RPMI7951 (cell line): ENCODE measurements at regions not wholly inside any gene's neighbourhood (a gene's known extent, or its start where the extent isn't known, plus 50 kb on each side); places are given as distances from the start of the nearest gene placed in this dataset.

Experiments
- DNase-seq: peaks from one replicate; pipeline ENCODE4 v3.0.0-alpha.2; 2012; ENCODE audit warnings: low read depth

DNA sequence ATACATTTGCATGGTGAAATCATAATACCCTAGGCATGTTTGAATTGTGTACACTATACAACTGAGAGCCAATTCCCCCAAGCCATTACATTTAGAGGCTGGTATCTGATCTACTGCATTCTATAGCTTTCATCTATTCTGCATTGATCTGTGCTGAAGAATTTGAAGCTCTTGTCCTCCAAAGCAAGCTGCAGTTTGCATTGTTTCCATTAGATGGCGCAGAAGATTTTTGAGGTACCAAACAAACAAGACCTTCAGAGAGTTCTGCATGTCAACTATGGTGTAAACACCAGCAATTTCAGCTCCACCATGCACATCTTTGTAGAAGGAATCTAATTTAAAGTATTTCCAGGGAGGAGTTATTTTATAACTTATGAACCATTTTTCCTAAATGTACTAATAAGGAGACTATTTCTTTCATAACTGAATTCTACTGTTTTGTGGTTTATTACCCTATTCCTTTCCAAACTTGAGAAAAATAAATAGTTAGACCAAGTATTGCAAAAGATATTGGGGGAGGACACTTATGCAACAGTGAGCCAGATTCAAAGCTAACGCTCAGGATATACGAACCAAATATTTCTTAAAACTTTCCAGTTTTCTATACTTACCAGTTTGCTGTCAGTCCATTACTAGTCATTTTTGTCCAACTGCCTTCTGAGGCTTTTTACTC, 761.8 kb upstream of the ACVR2A start:
- peak; percentile 60 for DNase-seq

DNA sequence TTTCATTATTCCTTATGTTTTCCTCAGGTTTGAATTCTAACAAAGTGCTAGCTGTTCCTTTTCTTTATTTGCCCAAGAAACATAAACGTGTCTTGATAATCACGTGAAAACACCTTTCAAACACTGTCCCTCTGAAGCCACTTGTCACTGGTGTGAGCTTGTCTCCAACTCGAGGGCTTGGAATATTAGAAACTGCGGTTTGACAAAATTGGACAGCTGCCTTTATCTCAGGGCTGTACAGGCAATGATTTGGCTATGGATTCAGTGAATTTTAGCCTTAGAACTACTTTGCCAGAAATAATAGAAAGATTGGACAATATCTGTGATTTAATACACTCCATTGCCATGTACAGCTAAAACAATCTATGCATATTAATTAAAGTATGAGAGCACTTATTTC, 763.0 kb upstream of the ACVR2A start:
- no peak for DNase-seq

DNA sequence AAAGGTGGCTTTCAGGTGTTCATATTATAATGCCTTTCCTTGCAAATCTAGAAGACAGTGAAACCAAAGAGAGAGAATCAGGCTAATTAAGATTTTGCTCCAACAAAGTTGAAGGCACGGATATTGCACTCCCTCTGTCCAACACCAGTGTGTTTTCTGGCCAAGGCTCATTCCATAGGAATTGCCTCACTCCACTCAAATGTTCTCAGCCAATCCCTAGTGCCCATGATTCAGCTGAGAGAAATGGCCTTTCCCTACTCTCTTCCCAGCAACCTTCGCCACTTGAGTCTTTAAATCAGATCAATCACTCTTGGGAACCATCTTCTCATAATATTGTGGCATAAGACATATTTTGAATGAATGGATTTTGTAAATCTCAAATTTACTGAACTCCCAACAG, 768.2 kb upstream of the ACVR2A start:
- peak; percentile 17 for DNase-seq

DNA sequence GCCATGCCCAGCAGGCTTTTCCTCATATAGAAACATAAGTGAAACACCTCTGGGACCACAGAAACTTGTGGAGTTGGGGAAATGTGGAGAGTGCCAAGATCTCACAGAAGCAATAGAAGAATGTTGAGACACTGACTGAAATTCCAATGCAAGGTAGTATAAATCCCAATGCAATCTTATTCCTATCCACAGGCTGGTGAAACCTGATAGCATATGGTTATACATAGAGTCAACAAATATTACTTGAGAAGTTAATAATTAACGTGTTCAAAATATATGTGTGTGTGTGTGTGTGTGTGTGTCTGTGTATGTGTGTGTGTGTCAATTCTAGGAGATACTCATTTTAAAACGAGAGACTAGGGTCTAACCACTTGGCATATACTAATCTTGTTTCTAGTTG, 776.8 kb upstream of the ACVR2A start:
- DNase-seq, result no peak

DNA sequence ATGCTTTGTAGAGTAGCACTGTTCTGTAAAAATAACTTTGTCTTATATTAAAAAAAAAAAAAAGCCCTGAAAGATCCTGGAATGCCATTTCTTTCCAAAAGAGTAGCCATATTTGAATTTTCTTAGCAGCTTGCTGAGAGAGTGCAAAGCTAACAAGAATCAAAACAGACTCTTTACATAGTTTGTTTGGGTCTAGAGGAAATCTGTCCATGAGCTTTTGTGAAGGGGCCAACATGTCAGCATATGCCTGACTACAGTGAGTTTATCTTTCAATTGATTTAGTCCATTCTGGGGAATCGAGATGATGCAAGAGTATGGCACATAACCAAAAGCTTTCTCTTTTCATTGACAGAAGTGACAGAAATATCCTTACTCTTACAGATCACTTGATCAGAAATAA, 777.7 kb upstream of the ACVR2A start:
- no peak for DNase-seq

DNA sequence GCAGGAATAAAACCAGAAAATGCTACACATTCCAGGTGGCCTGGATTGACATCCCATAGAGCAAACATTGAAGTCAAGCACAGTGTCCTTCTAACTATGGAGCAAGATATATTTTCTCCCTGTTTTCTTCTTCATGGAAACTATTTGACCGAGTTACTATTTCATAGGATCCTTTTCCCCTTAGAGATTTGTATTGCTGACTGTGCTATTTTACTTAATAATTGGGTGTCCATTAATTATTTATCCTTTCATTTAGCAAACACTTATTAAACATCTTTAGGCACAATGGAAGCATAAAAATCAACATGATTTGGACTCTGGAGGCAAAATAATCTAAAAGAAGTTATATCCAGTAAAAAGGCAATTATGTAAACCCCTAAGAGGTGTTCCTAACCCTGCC, 782.8 kb upstream of the ACVR2A start:
- DNase-seq, result no peak

DNA sequence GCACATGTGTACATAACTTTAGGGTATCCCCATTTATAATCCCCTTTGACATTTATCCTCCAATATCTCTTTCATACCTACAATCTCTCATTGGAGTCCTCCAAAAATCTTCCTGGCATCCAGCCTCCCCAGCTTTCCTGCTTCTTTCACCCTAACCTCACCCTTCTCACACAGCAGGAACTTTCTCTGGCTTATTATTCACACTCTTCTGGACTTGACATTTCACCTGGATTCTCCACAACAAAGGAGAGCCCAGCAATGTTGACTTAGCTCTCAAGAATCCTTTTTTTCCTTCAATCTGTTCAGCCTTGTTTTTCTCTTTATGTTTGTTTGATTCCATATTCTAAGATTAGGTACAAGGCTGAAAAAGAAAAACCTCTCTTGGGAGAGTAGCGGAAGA, 783.6 kb upstream of the ACVR2A start:
- DNase-seq, result no peak

DNA sequence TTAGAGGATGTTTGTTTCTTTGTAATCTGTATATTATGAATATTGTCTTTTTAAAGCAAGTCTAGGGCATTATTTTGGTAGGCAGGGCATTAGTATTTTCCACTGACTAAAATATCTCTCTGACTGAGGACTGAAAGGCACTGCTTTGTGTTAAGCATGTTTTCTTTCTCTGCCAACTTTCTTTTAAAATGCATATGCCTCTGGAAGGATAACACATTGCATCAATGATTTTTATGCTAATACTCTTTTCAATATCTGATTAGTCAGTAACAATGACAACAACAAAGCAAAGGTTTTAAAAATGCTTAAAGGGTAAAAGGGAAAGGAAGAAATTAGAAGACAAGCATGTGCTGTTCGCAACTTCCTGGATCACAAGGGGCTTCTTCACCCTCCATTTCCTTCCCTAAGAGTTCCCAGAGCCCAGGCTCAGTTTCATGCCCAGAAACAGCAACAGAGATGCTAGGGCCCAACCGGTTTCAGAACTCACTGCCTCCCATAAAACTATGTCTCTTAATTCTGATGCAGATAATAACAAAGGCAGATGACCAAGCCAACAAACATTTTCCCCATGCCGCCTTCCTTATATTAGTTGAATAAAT, 786.8 kb upstream of the ACVR2A start:
- no peak for DNase-seq

DNA sequence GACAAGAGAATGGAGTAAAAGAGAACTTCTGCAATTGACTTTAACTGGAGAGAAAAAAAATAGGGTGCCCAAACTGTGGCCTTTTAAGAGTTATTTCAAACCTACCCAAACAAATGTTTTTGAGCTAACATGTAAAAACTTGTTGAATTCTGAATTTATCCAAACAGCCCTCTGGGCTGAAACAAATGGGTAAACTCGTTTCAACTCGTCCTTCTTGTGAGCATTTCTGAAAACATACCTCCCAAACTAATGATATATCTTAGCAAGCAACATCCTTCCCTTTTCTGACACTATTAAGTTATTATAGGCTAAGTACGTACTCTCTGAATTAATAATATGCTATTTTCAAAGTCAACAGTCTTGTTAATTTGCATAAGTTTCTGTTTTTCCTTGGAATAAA, 793.0 kb upstream of the ACVR2A start:
- DNase-seq, result no peak

DNA sequence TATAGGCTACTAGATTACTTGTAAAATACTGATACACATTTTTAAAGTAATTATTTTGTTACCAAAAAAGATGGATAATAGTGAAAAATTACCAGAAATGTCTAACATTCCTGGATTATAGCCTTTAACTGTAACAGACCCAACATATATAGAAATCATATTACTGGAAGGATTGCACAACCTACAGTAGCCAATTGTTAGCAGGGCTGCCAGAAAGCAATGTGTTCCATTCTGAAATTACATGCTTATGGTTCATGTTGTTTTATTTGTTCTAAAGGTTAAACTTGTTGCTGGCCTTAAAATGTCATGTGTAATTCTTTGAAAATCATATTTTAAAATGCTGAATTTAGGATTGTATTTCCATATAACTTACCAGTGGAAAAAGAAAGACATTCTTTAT, 793.6 kb upstream of the ACVR2A start:
- no peak for DNase-seq

DNA sequence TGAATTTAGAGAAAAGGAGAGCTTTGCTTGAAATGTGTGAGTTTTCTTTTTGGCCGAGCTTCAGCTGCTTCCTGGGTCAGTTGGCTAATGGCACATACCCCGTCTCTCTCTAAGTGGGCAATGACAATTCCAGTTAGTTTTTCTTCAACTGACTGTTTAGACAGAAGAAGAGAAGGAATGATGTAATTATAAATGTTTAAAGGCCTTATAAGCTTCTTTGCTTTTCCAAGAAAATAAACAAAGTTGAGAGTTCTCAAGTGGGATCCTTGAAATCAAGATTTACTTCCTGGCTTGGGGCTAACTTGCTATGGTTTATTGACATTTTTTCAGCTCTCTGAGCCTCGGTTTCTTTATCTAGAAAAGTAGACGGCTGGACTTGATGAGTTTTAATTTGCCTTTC, 794.9 kb upstream of the ACVR2A start:
- DNase-seq, result no peak

DNA sequence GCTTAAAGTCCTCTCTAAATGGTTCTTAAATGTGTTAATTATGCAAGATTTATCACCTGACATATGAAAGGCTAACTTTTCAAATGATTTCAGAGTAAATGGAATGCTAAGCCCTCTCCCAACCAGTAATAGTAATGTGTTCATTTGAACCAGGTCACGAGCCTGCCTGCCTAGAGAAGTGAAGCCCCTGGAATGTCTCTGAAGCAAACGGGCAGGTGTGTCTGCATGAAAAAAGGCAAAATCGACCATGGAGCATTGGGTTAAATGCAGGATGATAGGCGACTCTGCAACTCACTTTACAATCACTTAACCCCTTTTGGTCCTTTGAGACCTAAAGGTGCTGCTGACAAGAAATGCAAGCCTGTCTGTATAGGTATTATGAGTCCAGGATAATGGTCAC, 798.4 kb upstream of the ACVR2A start:
- no peak for DNase-seq

DNA sequence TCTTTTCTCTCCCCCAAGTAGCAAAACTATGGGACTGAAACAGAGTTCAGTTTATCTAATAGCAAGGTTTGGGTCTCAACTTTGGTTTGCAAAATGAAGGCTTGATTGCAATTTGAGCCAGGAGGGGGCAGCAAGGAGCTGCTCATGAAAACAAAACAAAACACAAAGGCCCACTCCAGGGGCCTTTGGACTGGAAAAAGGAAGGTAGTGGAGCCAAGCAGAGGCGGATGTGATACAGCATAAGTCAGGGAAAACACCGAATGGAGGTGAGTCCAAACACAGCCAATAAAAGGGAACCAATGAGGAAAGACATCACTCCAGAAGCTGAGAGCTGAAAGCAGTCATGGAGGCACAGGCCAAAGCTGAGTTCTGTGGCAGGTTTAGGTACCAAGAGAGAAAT, 799.7 kb upstream of the ACVR2A start:
- DNase-seq, result peak; percentile 30

DNA sequence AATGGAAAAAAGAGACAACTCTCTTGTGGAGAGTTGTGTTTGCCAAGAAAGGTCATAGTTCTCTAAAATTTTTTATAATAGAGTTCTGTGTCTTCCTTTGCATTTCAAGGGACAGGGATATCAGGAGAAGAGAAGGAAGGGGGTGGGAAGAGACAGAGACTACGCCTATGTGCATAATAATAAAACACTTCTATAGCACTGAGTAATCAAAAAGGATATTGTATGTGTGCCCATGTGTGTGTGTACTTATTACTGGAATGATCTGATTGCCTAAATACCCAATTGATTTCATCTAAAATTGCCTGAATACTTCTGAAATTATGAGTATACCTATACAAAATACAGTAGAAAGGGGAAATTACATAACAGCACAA, 803.7 kb upstream of the ACVR2A start:
- DNase-seq, result no peak

DNA sequence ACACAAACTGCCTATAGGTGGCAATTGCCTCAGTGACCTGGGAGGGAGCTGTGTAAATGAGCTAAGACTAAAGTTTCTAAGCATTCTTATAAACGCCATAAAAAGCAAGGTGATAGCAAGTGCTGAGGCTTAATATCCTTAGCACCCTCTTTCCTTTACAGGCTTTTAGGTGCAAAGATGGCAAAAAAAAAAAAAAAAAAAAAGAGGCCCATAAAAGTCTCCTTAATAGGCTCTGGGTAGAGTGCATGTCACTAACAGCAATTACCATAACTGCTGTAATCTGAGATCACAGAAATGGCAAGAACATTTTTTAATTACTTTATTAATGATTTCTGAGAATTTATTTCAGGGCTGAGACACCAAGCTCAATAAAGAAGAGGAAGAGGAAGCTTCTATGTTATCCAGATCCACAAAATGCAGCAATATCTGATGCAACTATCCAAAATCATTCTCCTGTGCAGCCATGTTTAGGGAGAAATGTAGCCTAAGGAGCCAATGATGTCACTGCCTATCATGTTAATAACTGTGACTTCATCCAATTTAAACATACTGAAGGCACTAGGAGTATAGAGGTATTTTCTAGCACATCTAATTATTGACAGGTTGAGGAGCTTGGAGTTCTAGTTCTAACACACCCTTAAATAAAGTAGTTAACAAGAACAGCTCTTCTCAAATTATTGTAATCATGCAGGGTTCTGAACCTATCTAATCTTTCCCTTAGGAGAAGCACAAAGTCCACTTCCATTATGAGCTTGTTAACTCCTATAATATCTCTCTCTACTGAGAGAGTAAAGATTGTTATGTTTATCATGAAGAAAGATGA, 804.3 kb upstream of the ACVR2A start:
- no peak for DNase-seq

DNA sequence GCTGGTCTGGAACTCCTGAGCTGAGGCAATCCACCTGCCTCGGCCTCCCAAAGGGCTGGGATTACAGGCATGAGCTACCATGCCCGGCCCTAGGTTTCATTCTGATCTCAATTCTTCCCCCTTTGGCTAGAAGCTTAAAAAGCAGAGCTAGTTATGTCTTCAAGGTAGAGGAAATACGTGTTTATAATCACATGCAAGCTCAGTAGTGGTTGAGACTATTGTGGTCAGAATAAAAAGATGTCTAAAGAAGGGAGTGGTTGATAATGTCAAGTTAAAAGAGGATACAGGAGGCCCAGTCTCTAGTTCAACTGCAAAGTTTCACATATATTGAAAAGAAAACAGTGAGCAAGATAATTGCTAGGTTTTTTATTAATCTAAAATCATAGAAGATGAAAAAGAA, 807.8 kb upstream of the ACVR2A start:
- no peak for DNase-seq

DNA sequence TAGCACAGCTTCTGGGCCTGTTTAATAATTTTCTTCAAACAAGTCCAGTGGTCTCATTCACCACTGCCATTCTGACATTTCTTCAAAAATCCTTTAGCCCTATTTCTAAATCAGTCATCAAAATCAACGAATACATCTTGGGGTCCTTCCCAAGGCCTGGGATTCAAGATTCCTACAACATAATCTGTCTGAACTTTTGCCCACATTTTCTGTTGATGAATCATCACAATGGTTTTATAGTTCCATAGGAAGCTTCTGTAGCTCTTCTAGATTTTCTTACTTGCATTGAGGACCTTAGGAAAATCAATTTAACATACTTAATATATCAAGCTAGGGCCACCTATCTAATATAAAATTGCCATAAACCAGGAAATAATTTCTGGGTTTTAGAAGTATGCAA, 811.8 kb upstream of the ACVR2A start:
- peak; percentile 17 for DNase-seq

DNA sequence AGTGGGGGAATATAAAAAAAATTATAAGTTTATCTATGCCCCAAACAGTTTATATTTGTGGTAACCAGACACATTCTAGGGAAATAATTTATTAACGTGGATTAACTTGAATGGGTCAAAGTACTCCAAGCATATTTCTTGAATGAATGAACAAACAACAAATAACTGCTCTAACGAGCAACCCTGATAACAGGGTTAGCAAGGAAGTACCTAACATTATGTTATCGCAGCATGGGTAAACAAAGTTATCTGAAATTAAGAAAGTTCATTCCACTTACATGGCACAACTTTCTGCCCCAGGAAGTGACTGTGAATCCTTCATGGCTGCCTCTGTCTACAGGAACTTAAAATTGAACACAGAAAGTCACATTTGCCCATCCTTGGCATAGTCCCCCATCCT, 812.9 kb upstream of the ACVR2A start:
- DNase-seq, result no peak

DNA sequence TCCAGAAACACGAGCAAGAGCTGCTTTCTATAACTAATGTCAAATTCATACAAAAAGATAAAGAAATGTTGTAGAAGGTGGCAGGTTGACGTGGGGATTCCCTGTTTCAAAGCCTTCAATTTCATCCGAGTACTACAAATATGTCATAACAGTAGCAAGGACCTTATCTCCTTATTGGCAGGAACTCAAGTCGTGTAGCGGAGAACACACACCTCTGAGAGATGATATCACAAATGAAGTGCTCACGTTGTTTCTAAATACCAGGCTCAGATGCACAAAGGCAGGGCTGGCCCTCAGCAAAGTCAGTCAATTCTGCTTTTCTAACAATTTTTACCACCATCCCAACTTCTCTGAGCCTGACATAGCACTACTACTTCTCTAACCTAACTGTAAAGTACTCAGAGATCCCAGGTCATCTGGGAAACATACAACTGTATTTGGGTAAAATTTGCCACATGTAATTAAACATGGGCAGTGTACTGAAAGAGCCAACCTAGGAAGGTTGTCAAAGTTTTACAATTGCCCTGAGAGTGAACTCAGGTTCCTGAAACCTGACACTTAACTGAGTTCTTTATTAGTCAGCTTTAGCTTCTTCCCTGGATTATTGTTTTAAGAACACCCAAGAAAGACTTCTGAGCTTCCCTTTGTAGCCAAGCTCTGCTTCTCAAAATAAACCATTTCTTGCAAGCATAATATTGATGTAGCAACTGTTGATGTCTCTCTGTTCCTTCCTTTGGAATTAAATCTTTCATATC, 813.7 kb upstream of the ACVR2A start:
- no peak for DNase-seq

DNA sequence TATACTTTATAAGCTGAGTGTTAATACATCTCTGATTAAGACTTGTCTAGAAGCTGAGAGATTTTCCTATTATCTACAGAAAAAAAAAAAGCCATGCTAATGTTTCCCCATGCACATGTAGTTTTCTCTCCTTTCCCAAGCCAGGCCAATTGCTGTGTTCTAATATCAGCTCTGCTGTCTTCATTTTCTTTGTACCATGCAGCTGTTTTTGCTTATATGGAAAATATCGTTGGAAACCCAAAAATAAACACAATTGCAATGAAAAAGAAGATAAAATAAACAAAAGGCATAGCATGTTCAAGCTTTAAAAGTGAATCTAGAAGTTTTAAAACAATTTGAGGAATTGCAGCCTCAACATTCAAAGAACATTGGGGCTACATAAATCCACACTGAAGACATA, 817.4 kb upstream of the ACVR2A start:
- DNase-seq, result no peak

DNA sequence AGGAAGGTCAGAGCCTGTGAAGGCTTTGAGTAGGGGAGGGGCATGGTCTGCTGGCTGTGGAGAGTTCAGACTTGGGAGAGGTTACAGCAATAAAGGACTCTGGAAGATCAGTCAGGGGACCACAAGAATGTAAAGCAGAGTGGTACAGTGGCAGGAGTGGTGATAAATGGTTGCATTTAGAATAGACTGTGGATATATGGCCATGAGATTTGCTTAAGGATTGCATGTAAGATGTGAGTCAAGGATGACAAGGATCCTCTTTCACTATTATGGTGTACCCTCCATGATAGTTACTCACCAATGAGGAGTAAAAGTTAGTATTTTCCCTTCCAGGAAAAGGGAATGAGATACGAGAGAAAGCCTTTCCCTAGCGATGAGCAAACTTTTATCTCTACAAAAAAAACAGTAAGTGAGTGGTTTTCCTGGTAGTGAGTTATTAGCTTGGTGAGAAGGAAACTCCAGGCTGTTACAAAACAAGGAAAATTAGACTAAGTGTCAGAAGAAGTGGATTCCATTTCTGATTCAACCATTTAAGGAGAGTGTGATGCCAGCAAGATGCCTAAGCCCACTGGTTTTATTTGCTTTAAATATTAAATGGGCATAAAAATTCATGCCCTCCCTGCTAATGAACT, 818.0 kb upstream of the ACVR2A start:
- peak; percentile 31 for DNase-seq
